GM20000 (cell line): ENCODE measurements at regions not wholly inside any gene's neighbourhood (a gene's known extent, or its start where the extent isn't known, plus 50 kb on each side); places are given as distances from the start of the nearest gene placed in this dataset.
"Not testable (repeated sequence)": the region's sequence is repeated elsewhere in the genome, so short reads cannot be mapped to it uniquely, and the experiment has no call there.

ENCODE experiments used
- DNase-seq: peaks from one replicate; pipeline ENCODE4 v3.0.0; 2012; ENCODE audit warnings: low spot score
- TF ChIP-seq, protein P1 (sequence below): IDR thresholded peaks from 2 replicates; pipeline ENCODE4 v1.5.1; 2012; ENCODE audit warnings: mild to moderate bottlenecking, control low read depth; ENCODE audit errors: extremely low read depth, missing control alignments

DNA sequence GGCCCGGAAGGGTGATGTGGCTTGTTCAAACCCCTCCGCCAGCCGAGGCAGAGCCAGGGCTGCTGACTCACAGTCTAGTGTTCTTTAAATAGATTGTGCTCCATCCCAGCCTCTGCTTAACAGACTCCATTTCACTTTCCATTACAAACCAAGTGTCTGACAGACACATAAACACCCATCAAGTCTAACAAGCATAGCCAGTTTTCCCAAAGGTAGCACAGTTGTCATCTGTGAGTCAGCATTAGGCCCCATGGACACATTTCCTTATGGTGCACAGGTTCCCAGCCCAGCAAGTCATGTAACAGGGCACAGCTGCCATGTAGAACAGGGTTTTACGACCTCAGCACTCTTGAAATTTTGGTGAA is 109.9 kb upstream of the RAP2B start:
- no peak for DNase-seq
- TF ChIP-seq, protein P1, sequence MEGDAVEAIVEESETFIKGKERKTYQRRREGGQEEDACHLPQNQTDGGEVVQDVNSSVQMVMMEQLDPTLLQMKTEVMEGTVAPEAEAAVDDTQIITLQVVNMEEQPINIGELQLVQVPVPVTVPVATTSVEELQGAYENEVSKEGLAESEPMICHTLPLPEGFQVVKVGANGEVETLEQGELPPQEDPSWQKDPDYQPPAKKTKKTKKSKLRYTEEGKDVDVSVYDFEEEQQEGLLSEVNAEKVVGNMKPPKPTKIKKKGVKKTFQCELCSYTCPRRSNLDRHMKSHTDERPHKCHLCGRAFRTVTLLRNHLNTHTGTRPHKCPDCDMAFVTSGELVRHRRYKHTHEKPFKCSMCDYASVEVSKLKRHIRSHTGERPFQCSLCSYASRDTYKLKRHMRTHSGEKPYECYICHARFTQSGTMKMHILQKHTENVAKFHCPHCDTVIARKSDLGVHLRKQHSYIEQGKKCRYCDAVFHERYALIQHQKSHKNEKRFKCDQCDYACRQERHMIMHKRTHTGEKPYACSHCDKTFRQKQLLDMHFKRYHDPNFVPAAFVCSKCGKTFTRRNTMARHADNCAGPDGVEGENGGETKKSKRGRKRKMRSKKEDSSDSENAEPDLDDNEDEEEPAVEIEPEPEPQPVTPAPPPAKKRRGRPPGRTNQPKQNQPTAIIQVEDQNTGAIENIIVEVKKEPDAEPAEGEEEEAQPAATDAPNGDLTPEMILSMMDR = no peak

DNA sequence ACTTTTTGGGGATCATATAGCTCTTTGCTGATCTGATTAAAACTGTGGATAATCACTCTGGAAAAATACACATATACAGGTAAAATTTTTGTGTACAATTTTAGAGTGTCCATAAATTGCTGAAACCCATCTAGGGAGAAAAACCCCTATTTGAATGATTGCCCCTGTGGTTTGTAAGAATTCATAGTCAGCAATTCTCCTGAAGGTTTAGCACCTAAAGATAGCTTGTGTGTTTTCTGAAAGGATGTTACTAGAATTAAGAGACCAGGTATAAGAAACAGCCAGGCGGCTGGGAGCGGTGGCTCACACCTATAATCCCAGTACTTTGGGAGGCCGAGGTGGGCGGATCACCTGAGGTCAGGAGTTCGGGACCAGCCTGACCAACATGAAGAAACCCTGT is 106.8 kb upstream of the RAP2B start:
- TF ChIP-seq, protein P1 = no peak
- no peak for DNase-seq

DNA sequence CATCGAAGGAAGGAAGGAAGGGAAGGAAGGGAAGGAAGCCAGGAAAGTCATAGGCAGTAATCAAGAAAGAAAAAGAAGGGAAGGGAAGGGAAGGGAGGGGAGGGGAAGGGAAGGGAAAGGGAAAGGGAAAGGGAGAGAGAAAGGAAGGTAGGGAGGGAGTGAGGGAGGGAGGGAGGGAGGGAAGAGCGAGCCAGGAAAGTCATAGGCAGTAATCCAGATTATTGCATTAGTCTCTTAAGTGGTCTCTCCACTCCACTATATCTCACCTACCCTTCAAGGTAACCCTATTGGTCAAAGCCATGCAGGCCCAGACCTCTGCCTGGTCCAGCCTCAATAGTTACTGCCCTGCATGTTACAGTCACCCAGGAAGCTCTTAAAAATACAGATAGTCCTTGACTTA is 106.2 kb upstream of the RAP2B start:
- DNase-seq = no peak
- TF ChIP-seq, protein P1 = no peak

DNA sequence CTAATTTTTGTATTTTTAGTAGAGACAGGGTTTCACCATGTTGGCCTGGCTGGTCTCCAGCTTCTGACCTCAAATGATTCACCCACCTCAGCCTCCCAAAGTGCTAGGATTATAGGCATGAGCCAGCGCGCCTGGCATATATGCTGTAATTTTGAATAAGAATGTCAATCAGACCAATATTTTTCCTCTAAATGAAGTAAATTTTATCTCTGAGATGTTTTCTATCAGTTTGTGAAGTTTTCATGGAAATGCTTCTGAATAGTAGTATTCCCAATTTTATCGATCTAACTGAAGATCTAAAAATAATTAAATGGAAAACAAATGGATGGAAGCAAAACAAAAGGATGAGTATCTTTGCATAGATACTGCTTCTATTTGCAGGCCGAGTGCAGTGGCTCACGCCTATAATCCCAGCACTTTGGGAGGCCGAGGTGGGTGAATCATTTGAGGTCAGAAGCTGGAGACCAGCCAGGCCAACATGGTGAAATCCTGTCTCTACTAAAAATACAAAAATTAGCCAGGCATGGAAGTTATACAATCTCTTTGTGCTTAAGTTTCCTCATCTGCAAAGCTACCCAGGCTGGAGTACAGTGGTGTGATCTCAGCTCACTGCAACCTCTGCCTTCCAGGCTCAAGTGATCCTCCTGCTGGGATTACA is 103.9 kb upstream of the RAP2B start:
- DNase-seq = not testable (repeated sequence)

DNA sequence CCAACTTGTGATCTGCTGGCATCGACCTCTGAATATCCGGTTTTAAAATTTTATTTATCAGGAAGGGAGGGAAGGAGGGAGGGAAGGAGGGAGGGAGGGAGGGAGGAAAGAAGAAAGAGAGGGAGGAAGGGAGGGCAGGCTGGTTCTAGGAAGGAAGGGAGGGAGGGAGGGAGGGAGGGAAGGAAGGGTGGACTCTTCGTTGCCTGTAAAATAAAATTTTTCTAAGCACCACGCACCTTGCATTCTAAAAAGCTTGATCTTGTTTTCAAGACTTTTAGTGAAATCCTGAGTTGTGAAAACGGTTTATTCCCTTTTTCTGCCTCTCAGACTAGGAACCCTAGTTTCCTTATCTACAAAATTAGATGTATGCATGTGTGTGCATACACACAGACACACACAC is 101.7 kb upstream of the RAP2B start:
- DNase-seq = no peak
- TF ChIP-seq, protein P1 = no peak

DNA sequence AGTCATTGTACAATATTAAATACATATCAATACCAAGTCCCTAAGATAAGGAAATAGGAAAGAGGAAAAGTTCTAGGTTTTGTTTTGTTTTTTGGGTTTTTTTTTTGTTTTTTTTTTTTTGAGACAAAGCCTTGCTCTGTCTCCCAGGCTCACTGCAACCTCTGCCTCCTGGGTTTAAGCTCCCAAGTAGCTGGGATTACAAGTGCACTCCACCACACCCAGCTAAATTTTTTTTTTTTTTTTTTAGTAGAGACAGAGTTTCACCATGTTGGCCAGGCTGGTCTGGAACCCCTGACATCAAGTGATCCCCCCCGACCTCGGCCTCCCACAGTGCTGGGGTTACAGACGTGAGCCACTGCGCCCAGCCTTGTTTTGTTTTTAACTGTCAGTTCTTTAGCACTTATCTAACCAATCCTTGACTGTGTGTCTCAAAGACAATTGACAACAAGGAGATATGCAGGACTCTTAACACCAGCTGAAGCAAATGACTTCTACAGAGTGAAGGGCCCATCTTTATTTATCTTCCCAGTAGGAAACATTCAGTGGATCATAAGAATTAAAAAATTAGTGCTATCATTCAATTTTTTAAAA is 100.0 kb upstream of the RAP2B start:
- TF ChIP-seq, protein P1 = no peak
- DNase-seq = no peak

DNA sequence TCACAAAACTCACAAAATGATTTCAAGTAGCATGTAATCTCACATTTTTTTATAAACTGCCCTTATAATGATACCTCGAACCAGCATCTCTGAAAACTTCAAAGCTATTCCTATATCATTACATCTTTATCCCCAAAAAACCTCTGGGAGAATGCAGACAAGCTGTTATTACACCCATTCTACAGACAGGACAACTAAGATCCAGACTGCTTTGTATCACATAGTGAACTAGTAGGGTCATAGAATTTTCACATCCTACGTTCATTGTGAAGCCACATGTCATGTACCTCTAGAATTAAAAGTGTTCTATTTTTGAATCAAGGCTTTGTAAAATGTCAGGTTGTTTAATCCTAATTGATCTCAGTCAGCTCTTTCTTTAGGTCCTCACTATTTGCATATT is 98.7 kb upstream of the RAP2B start:
- TF ChIP-seq, protein P1 = no peak
- DNase-seq = no peak

DNA sequence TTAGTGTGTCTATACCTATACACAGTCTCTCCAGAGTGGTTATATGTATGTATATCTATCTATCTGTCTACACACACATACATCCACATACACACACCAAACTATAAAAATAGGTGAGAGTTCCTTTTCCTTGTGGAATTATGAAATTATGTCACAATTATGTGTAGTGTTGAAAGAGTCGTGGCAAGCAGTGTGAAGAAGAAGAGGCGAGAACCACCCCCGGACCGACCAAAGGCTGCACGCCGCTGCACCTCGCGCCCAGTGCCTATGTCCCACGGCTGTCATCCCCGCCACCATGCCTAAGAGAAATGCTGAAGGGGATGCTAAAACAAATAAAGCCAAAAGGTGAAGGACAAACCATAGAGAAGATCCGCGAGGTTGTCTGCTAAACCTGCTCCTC is 95.0 kb upstream of the RAP2B start:
- TF ChIP-seq, protein P1 = no peak
- DNase-seq = no peak
